HG03575 (cell line): ENCODE measurements at regions not wholly inside any gene's neighbourhood (a gene's known extent, or its start where the extent isn't known, plus 50 kb on each side); places are given as distances from the start of the nearest gene placed in this dataset.

Experiments
- ATAC-seq: cut with Tn5 transposase; IDR thresholded peaks from one replicate; pipeline ENCODE4 v1.9.1; 2021; ENCODE audit not compliant: unreplicated experiment, insufficient number of reproducible peaks, low FRiP score; ENCODE audit errors: extremely low read depth

- no peak for ATAC-seq
Measured at GRCh38 chr16:79360267-79360666, 240.3 kb downstream of the MAF start.

GRCh38 chr16:79359082-79359481 lies 241.5 kb downstream of the MAF start:
- no peak for ATAC-seq

GRCh38 chr16:79358188-79358587 lies 242.3 kb downstream of the MAF start:
- ATAC-seq = no peak

GRCh38 chr16:79355600-79356358 lies 244.8 kb downstream of the MAF start:
- ATAC-seq = no peak

- ATAC-seq = no peak
Measured at GRCh38 chr16:79351927-79352326, 248.6 kb downstream of the MAF start.

- no peak for ATAC-seq
Measured at GRCh38 chr16:79349803-79350202, 250.7 kb downstream of the MAF start.

GRCh38 chr16:79348521-79349306 lies 251.8 kb downstream of the MAF start:
- no peak for ATAC-seq

- ATAC-seq = no peak
Measured at GRCh38 chr16:79347277-79347676, 253.3 kb downstream of the MAF start.

- no peak for ATAC-seq
Measured at GRCh38 chr16:79339863-79340262, 260.7 kb downstream of the MAF start.

GRCh38 chr16:79337906-79338305 lies 262.6 kb downstream of the MAF start:
- no peak for ATAC-seq

- ATAC-seq = no peak
Measured at GRCh38 chr16:79336437-79337229, 263.9 kb downstream of the MAF start.

GRCh38 chr16:79334127-79334526 lies 266.4 kb downstream of the MAF start:
- ATAC-seq = no peak

- no peak for ATAC-seq
Measured at GRCh38 chr16:79331066-79331465, 269.5 kb downstream of the MAF start.

- no peak for ATAC-seq
Measured at GRCh38 chr16:79329967-79330366, 270.6 kb downstream of the MAF start.

GRCh38 chr16:79329166-79329521 lies 271.4 kb downstream of the MAF start:
- no peak for ATAC-seq

GRCh38 chr16:79328402-79329165 lies 272.0 kb downstream of the MAF start:
- no peak for ATAC-seq

GRCh38 chr16:79327836-79328235 lies 272.7 kb downstream of the MAF start:
- ATAC-seq = no peak

GRCh38 chr16:79326549-79326948 lies 274.0 kb downstream of the MAF start:
- ATAC-seq = no peak
